ENCODE measurements at regions not wholly inside any gene's neighbourhood (a gene's known extent, or its start where the extent isn't known, plus 50 kb on each side); places are given as distances from the start of the nearest gene placed in this dataset.

- intact Hi-C loops (cut with DNase I; ENCODE audit: low total_unique reads): no loop called here
- no peaks in the 10 kb centered on the region for H3K4me1 ChIP-seq
- TF ChIP-seq POLR2A (IDR thresholded peaks at IDR 0.05): no peak
- TF ChIP-seq, protein P1, sequence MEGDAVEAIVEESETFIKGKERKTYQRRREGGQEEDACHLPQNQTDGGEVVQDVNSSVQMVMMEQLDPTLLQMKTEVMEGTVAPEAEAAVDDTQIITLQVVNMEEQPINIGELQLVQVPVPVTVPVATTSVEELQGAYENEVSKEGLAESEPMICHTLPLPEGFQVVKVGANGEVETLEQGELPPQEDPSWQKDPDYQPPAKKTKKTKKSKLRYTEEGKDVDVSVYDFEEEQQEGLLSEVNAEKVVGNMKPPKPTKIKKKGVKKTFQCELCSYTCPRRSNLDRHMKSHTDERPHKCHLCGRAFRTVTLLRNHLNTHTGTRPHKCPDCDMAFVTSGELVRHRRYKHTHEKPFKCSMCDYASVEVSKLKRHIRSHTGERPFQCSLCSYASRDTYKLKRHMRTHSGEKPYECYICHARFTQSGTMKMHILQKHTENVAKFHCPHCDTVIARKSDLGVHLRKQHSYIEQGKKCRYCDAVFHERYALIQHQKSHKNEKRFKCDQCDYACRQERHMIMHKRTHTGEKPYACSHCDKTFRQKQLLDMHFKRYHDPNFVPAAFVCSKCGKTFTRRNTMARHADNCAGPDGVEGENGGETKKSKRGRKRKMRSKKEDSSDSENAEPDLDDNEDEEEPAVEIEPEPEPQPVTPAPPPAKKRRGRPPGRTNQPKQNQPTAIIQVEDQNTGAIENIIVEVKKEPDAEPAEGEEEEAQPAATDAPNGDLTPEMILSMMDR (IDR thresholded peaks at IDR 0.05): no peak
- H3K4me3 ChIP-seq: no peak overlapping the region
- H3K27ac ChIP-seq: no peak overlapping the region
- no peaks in the 10 kb centered on the region for H3K36me3 ChIP-seq
- DNase-seq: no peak
- no peaks in the 10 kb centered on the region for H3K27me3 ChIP-seq
- H3K9me3 ChIP-seq: no peaks in the 10 kb centered on the region
Measured at GRCh38 chr18:71809711-71810110, 734.4 kb downstream of the CBLN2 start.

DNA sequence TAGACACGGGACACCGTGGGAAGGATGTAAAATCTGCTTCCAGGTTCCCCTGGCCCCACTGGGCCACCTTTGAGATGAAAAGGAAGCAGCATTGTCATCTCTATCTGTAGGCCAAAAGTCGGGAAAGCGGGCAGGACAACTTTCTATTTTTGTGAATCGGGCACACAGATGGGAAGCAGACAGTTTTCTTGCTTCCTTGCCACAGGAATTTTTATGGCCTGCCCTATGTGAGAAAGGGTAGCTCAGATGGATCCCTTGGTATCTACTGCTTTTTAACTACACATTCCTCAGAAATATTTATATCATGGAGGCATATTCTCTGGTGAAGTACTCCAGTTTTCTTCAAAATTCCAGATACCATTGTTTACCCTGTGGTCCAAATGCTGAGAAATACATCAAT, 735.5 kb downstream of the CBLN2 start:
- no peak overlapping the region for H3K27ac ChIP-seq
- TF ChIP-seq POLR2A (IDR thresholded peaks at IDR 0.05): no peak
- TF ChIP-seq, protein P1 (IDR thresholded peaks at IDR 0.05): no peak
- H3K36me3 ChIP-seq: no peaks in the 10 kb centered on the region
- intact Hi-C loops (cut with DNase I; ENCODE audit: low total_unique reads): no loop called here
- no peaks in the 10 kb centered on the region for H3K27me3 ChIP-seq
- H3K9me3 ChIP-seq: no peaks in the 10 kb centered on the region
- DNase-seq: no peak
- H3K4me3 ChIP-seq: no peak overlapping the region
- H3K4me1 ChIP-seq: no peaks in the 10 kb centered on the region

- no peak for DNase-seq
- TF ChIP-seq, protein P1 (IDR thresholded peaks at IDR 0.05): no peak
- no peak for TF ChIP-seq POLR2A (IDR thresholded peaks at IDR 0.05)
- no peaks in the 10 kb centered on the region for H3K4me1 ChIP-seq
- no peaks in the 10 kb centered on the region for H3K27me3 ChIP-seq
- H3K9me3 ChIP-seq: no peaks in the 10 kb centered on the region
- intact Hi-C loops (cut with DNase I; ENCODE audit: low total_unique reads): no loop called here
- H3K36me3 ChIP-seq: no peaks in the 10 kb centered on the region
- no peak overlapping the region for H3K27ac ChIP-seq
- H3K4me3 ChIP-seq: no peak overlapping the region
Measured at GRCh38 chr18:71807586-71807985, 736.6 kb downstream of the CBLN2 start.

DNA sequence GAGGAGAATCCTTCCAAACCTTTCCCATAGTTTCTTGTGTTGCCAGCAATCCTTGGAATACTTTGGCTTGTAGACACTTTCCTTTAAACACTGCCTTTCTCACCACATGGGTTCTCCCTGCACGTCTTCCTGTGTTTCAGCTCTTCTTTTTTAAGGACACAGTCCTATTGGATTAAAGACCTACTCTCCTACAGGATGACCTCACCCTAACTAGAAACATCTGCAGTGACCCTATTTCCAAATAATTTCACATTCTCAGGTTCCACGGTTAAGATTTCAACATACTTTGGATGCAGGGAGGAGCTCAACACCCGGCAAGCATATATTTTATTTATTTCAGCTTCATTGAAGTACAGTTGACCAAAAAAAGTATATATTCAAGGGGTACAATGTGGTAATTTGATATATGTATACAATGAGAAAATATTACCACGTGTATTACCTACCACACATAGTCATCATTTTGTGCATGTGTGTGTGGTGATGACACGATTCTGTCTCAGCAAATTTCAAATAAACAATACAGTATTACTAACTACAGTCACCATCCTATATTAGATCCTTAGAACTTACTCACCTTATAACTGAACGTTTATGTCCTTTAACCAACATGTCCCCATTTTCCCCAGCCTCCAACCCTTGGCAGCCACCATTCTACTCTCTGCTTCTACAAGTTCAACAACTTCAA, 745.0 kb downstream of the CBLN2 start:
- Histone ChIP-seq H3K4me1 (no peaks in the 10 kb centered on the region), H3K9me3 (no peaks in the 10 kb centered on the region), H3K27me3 (no peaks in the 10 kb centered on the region), H3K36me3 (no peaks in the 10 kb centered on the region), H3K27ac (no peak overlapping the region), H3K4me3 (no peak overlapping the region)
- no peak for TF ChIP-seq POLR2A (IDR thresholded peaks at IDR 0.05)
- TF ChIP-seq, protein P1 (IDR thresholded peaks at IDR 0.05): no peak
- intact Hi-C loops (cut with DNase I; ENCODE audit: low total_unique reads): no loop called here
- no peak for DNase-seq

- Histone ChIP-seq H3K36me3 (no peaks in the 10 kb centered on the region), H3K4me1 (no peaks in the 10 kb centered on the region), H3K27ac (no peak overlapping the region), H3K27me3 (no peaks in the 10 kb centered on the region), H3K9me3 (no peaks in the 10 kb centered on the region), H3K4me3 (no peak overlapping the region)
- no peak for TF ChIP-seq POLR2A (IDR thresholded peaks at IDR 0.05)
- TF ChIP-seq, protein P1 (IDR thresholded peaks at IDR 0.05): no peak
- no peak for DNase-seq
- intact Hi-C loops (cut with DNase I; ENCODE audit: low total_unique reads): no loop called here
Measured at GRCh38 chr18:71797554-71797953, 746.6 kb downstream of the CBLN2 start.

Data from uterus (tissue), 3 donors.